PC-3 (cell line): ENCODE measurements at regions not wholly inside any gene's neighbourhood (a gene's known extent, or its start where the extent isn't known, plus 50 kb on each side); places are given as distances from the start of the nearest gene placed in this dataset.

Source experiments
- EZH2 ChIP-seq: fragments of 300-600 bp; sonication (generic); IDR thresholded peaks from one replicate; pipeline ENCODE4 v1.6.1; 2017; ENCODE audit warnings: antibody characterized with exemption, mild to moderate bottlenecking, low read length; ENCODE audit not compliant: unreplicated experiment
- EZH2phosphoT487 ChIP-seq: fragments of 300-600 bp; sonication (generic); IDR thresholded peaks from 2 replicates; pipeline ENCODE4 v1.6.1; 2018; ENCODE audit warnings: mild to moderate bottlenecking, antibody characterized with exemption, low read length, borderline replicate concordance
- TF ChIP-seq, protein P1 (sequence below): fragments of 300-600 bp; sonication (generic); conservative IDR thresholded peaks from 2 replicates; pipeline ENCODE4 v1.5.1; 2017; ENCODE audit warnings: antibody characterized with exemption, low read depth, mild to moderate bottlenecking, low read length

DNA sequence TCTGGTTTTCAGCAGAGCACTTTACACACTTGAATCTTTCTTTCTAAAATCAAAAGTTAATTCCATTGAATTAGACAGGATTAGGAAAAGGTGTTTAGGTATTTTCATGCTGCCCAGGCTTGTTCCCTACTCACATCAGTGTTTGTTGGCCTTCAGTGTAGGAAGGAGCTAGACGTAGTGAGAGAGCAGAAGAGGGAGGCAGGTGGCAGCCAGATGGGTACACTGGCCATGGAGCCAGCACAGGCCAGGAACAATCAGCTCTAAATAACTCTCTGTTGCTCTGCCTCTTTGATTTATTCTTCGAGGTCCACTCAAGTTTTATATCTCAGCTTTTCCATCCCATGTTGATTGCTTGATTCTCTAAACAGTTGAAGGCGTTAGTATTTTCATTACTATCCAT, 529.6 kb downstream of the PSAT1 start:
- TF ChIP-seq, protein P1, sequence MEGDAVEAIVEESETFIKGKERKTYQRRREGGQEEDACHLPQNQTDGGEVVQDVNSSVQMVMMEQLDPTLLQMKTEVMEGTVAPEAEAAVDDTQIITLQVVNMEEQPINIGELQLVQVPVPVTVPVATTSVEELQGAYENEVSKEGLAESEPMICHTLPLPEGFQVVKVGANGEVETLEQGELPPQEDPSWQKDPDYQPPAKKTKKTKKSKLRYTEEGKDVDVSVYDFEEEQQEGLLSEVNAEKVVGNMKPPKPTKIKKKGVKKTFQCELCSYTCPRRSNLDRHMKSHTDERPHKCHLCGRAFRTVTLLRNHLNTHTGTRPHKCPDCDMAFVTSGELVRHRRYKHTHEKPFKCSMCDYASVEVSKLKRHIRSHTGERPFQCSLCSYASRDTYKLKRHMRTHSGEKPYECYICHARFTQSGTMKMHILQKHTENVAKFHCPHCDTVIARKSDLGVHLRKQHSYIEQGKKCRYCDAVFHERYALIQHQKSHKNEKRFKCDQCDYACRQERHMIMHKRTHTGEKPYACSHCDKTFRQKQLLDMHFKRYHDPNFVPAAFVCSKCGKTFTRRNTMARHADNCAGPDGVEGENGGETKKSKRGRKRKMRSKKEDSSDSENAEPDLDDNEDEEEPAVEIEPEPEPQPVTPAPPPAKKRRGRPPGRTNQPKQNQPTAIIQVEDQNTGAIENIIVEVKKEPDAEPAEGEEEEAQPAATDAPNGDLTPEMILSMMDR: no peak
- TF ChIP-seq EZH2phosphoT487: no peak
- TF ChIP-seq EZH2: no peak
